HG03159 (cell line): ENCODE measurements at regions not wholly inside any gene's neighbourhood (a gene's known extent, or its start where the extent isn't known, plus 50 kb on each side); places are given as distances from the start of the nearest gene placed in this dataset.

Experiments used
- ATAC-seq: cut with Tn5 transposase; IDR thresholded peaks from one replicate; pipeline ENCODE4 v1.9.1; 2021; ENCODE audit warnings: mild to moderate bottlenecking, moderate library complexity; ENCODE audit not compliant: unreplicated experiment

GRCh38 chr5:4901305-4901811 lies 238.8 kb upstream of the ADAMTS16 start:
- ATAC-seq, result no peak

- no peak for ATAC-seq
These were observed 238.2 kb upstream of the ADAMTS16 start for GRCh38 chr5:4901924-4902323.

GRCh38 chr5:4905674-4906520 lies 234.2 kb upstream of the ADAMTS16 start:
- ATAC-seq, result no peak

- no peak for ATAC-seq
These were observed 233.3 kb upstream of the ADAMTS16 start for GRCh38 chr5:4906786-4907185.

GRCh38 chr5:4907571-4907970 lies 232.6 kb upstream of the ADAMTS16 start:
- ATAC-seq, result no peak

GRCh38 chr5:4909086-4909485 lies 231.0 kb upstream of the ADAMTS16 start:
- no peak for ATAC-seq

GRCh38 chr5:4911646-4912403 lies 228.3 kb upstream of the ADAMTS16 start:
- ATAC-seq, result no peak

GRCh38 chr5:4921929-4922328 lies 218.2 kb upstream of the ADAMTS16 start:
- no peak for ATAC-seq

GRCh38 chr5:4924577-4924976 lies 215.6 kb upstream of the ADAMTS16 start:
- no peak for ATAC-seq

GRCh38 chr5:4927097-4927496 lies 213.0 kb upstream of the ADAMTS16 start:
- no peak for ATAC-seq

- no peak for ATAC-seq
These were observed 211.7 kb upstream of the ADAMTS16 start for GRCh38 chr5:4928409-4928808.

- ATAC-seq, result no peak
These were observed 211.0 kb upstream of the ADAMTS16 start for GRCh38 chr5:4929092-4929655.

GRCh38 chr5:4939042-4939781 lies 200.9 kb upstream of the ADAMTS16 start:
- no peak for ATAC-seq

- no peak for ATAC-seq
These were observed 199.0 kb upstream of the ADAMTS16 start for GRCh38 chr5:4941161-4941560.

- no peak for ATAC-seq
These were observed 197.9 kb upstream of the ADAMTS16 start for GRCh38 chr5:4941957-4942830.

- no peak for ATAC-seq
These were observed 197.3 kb upstream of the ADAMTS16 start for GRCh38 chr5:4942831-4943178.

GRCh38 chr5:4945296-4945695 lies 194.8 kb upstream of the ADAMTS16 start:
- ATAC-seq, result no peak

GRCh38 chr5:4947106-4947505 lies 193.0 kb upstream of the ADAMTS16 start:
- no peak for ATAC-seq

GRCh38 chr5:4947893-4948536 lies 192.1 kb upstream of the ADAMTS16 start:
- ATAC-seq, result no peak

GRCh38 chr5:4949108-4949507 lies 191.0 kb upstream of the ADAMTS16 start:
- no peak for ATAC-seq
